ENCODE measurements at regions not wholly inside any gene's neighbourhood (a gene's known extent, or its start where the extent isn't known, plus 50 kb on each side); places are given as distances from the start of the nearest gene placed in this dataset.

GRCh38 chr20:57810511-57811373, 100.9 kb upstream of the PMEPA1 start:
- Histone ChIP-seq H3K14ac (ENCODE audit: insufficient read length) (no peak overlapping the region), H3K27me3 (replicated peaks in 1 of 4; ENCODE audit: control insufficient read depth in 3 of 4, extremely low read depth in 1 of 4, insufficient read depth in 3 of 4, low read length in 3 of 4) (no peaks in the 10 kb centered on the region; a peak in 1 of 7 replicates), H2BK20ac (ENCODE audit: low read length) (no peak overlapping the region), H3K4me1 (replicated peaks in 1 of 4; ENCODE audit: control insufficient read depth in 3 of 4, insufficient read depth in 4 of 4, low read length in 3 of 4) (peaks cover 3 to 10% (median 7%) of the 10 kb centered on the region in 4 experiments; a peak in 6 of 7 replicates), H3K56ac (replicated peaks; ENCODE audit: insufficient read length, low read depth, low read length) (no peak overlapping the region), H2BK120ac (replicated peaks; ENCODE audit: low read depth, low read length) (no peak overlapping the region), H3K79me2 (ENCODE audit: control insufficient read depth in 1 of 2, insufficient read depth in 2 of 2, low read length in 2 of 2) (no peaks in the 10 kb centered on the region), H2BK12ac (ENCODE audit: low read depth, low read length) (no peak overlapping the region), H2BK5ac (ENCODE audit: low read depth, low read length) (no peak overlapping the region), H2AFZ (ENCODE audit: low read length) (peak overlapping the region; percentile 81), H3K18ac (ENCODE audit: extremely low read depth, low read length) (no peak overlapping the region), H4K5ac (ENCODE audit: insufficient read length, low read depth, low read length) (no peak overlapping the region), H3K23me2 (ENCODE audit: low read depth, low read length) (no peaks in the 10 kb centered on the region), H3K4ac (replicated peaks; ENCODE audit: insufficient read length, low read depth, low read length) (no peak overlapping the region), H3K23ac (ENCODE audit: insufficient read length) (no peak overlapping the region), H3K4me2 (ENCODE audit: insufficient read depth in 1 of 2, low read depth in 2 of 2, low read length in 2 of 2) (peak overlapping the region in 1 of 2 experiments; percentile 23; a peak in 1 of 4 replicates), H3K79me1 (ENCODE audit: low read depth, low read length) (no peaks in the 10 kb centered on the region; the same call in 1 of the 2 replicates), H2BK15ac (ENCODE audit: low read length) (peak overlapping the region; percentile 5; the same call in 1 of the 2 replicates), H3K36me3 (ENCODE audit: control insufficient read depth in 2 of 4, insufficient read depth in 4 of 4, low read length in 3 of 4) (no peaks in the 10 kb centered on the region), H3K9ac (replicated peaks in 1 of 4; ENCODE audit: extremely low read depth in 1 of 4, low read depth in 3 of 4, low read length in 3 of 4) (no peak overlapping the region), H3K27ac (ENCODE audit: low read depth, low read length) (no peak overlapping the region), H4K8ac (ENCODE audit: extremely low read depth, insufficient read depth, low read length) (no peak overlapping the region; the same call in 1 of the 2 replicates), H3K9me3 (ENCODE audit: insufficient read depth in 2 of 2, low read depth in 1 of 2, low read length in 1 of 2) (no peaks in the 10 kb centered on the region), H2AK5ac (ENCODE audit: low read depth, low read length) (no peak overlapping the region; the same call in 1 of the 2 replicates), H4K20me1 (replicated peaks in 1 of 2; ENCODE audit: control insufficient read depth in 1 of 2, insufficient read depth in 2 of 2, low read length in 2 of 2) (no peaks in the 10 kb centered on the region), H3K4me3 (ENCODE audit: extremely low read depth in 1 of 4, insufficient read depth in 2 of 4, low read depth in 3 of 4, low read length in 4 of 4) (no peak overlapping the region), H4K91ac (replicated peaks; ENCODE audit: insufficient read length, low read length) (no peak overlapping the region)
- WGBS, 2 experiments (ENCODE audit: extremely low coverage in 1 of 2, insufficient coverage in 1 of 2, insufficient read length in 1 of 2, insufficient replicate concordance in 2 of 2, low coverage in 1 of 2, low lambda C conversion rate in 2 of 2, missing lambda C conversion rate in 1 of 2): 88% methylated on average over 26 of the region's 26 CpGs; no CpG with 5 or more reads in 1 of the 2 experiments
- DNase-seq (ENCODE audit: low read depth in 1 of 2, low spot score in 2 of 2) (no peak), FAIRE-seq (no peak)
- TF ChIP-seq SP4 (IDR thresholded peaks at IDR 0.05; ENCODE audit: low read length): no peak
- no peak for TF ChIP-seq MAFK (IDR thresholded peaks at IDR 0.05; ENCODE audit: low read depth, low read length)
- TF ChIP-seq ASH2L (IDR thresholded peaks at IDR 0.05; ENCODE audit: low read length): no peak
- TF ChIP-seq SAP30 (IDR thresholded peaks at IDR 0.05; ENCODE audit: insufficient read depth, insufficient replicate concordance, low read length): no peak
- TF ChIP-seq YY1 (IDR thresholded peaks at IDR 0.05; ENCODE audit: low read depth, low read length): no peak
- TF ChIP-seq RXRA (IDR thresholded peaks at IDR 0.05; ENCODE audit: insufficient read depth, low read depth, low read length): no peak
- no peak for TF ChIP-seq KDM1A (IDR thresholded peaks at IDR 0.05; ENCODE audit: borderline replicate concordance, low read length)
- ChIA-PET POLR2A (ENCODE audit: partially characterized antibody) (interaction anchor here (0.7 kb wide), 1 partner anchor 25 kb away, joined by 4 read pairs; no protein-coding TSS in a partner anchor), CTCF (ENCODE audit: partially characterized antibody) (interaction anchor here (0.9 to 2.8 kb wide), 6 partner anchors 38 to 551 kb away, joined by 3 to 8 read pairs (median 3); no protein-coding TSS in a partner anchor)

All from H1 (cell line).